ENCODE measurements at regions not wholly inside any gene's neighbourhood (a gene's known extent, or its start where the extent isn't known, plus 50 kb on each side); places are given as distances from the start of the nearest gene placed in this dataset.
"Not testable (repeated sequence)": the region's sequence is repeated elsewhere in the genome, so short reads cannot be mapped to it uniquely, and the experiment has no call there.

DNA sequence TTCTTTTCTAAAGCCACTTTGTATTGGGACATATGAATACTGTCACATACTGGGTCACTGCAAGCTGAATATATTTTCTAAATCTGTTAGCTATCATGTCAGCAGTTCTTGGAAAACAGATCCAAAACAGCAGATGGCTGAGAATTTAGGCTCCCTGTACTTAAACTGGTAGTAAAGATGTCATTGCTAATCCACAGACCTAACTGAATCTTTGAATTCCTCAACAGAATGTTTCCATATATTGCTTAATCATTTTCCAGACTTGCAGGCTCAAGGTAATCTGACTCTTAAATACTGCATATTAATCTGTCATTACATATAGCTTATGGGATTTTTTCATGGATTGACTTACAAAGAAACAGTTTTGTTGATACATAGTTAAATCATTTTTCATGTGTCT, 639.0 kb upstream of the KLHL1 start:
- no peak for TF ChIP-seq EZH2phosphoT487 (conservative IDR thresholded peaks at IDR 0.05; ENCODE audit: low read length)
- TF ChIP-seq, protein P1, sequence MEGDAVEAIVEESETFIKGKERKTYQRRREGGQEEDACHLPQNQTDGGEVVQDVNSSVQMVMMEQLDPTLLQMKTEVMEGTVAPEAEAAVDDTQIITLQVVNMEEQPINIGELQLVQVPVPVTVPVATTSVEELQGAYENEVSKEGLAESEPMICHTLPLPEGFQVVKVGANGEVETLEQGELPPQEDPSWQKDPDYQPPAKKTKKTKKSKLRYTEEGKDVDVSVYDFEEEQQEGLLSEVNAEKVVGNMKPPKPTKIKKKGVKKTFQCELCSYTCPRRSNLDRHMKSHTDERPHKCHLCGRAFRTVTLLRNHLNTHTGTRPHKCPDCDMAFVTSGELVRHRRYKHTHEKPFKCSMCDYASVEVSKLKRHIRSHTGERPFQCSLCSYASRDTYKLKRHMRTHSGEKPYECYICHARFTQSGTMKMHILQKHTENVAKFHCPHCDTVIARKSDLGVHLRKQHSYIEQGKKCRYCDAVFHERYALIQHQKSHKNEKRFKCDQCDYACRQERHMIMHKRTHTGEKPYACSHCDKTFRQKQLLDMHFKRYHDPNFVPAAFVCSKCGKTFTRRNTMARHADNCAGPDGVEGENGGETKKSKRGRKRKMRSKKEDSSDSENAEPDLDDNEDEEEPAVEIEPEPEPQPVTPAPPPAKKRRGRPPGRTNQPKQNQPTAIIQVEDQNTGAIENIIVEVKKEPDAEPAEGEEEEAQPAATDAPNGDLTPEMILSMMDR (IDR thresholded peaks at IDR 0.05; ENCODE audit: insufficient read depth, low read length, poor library complexity, severe bottlenecking): no peak
- no peaks in the 10 kb centered on the region for H3K36me3 ChIP-seq (ENCODE audit: low read length)
- H4K20me1 ChIP-seq (ENCODE audit: low read depth, low read length): no peaks in the 10 kb centered on the region

DNA sequence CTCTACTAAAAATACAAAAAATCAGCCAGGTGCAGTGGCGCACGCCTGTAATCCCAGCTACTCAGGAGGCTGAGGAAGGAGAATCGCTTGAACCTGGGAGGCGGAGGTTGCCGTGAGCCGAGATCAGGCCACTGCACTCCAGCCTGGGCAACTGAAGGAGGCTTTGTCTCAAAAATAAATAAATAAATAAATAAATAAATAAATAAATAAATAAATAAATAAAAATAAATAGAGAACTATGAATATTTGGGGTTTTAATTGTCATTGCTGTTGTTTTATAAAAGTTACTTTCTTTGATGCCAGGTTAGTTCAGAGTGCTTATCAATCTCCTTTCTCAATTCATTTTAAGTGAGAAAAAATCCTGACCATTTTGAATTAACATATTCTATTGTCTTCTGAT, 638.2 kb upstream of the KLHL1 start:
- H3K79me2 ChIP-seq (ENCODE audit: insufficient read depth, low read length); H4K20me1 ChIP-seq (ENCODE audit: low read depth, low read length); H3K36me3 ChIP-seq (ENCODE audit: low read length); H3K9ac ChIP-seq (ENCODE audit: low read length); H2AFZ ChIP-seq (ENCODE audit: low read depth, low read length, severe bottlenecking); H3K27me3 ChIP-seq (ENCODE audit: low read length); H3K4me2 ChIP-seq (ENCODE audit: low read depth, low read length, poor library complexity, severe bottlenecking); H3K27ac ChIP-seq (ENCODE audit: low read depth, low read length); H3K9me3 ChIP-seq (ENCODE audit: insufficient read depth, low read length); H3K9me2 ChIP-seq (replicated peaks; ENCODE audit: insufficient read depth, low read length); H3K4me3 ChIP-seq (ENCODE audit: insufficient read depth, low read length, poor library complexity, severe bottlenecking); H3F3A ChIP-seq (ENCODE audit: insufficient read depth): not testable (repeated sequence)

More for the DNA sequence above, 639.0 kb upstream of the KLHL1 start:
- Histone ChIP-seq H3K79me2 (ENCODE audit: insufficient read depth, low read length) (no peaks in the 10 kb centered on the region), H3K9me2 (replicated peaks; ENCODE audit: insufficient read depth, low read length) (no peaks in the 10 kb centered on the region), H2AFZ (ENCODE audit: low read depth, low read length, severe bottlenecking) (no peak overlapping the region), H3K9me3 (ENCODE audit: insufficient read depth, low read length) (no peaks in the 10 kb centered on the region), H3K4me2 (ENCODE audit: low read depth, low read length, poor library complexity, severe bottlenecking) (no peak overlapping the region), H3K4me3 (ENCODE audit: insufficient read depth, low read length, poor library complexity, severe bottlenecking) (no peak overlapping the region), H3F3A (ENCODE audit: insufficient read depth) (no peaks in the 10 kb centered on the region), H3K27ac (ENCODE audit: low read depth, low read length) (no peak overlapping the region), H3K27me3 (ENCODE audit: low read length) (no peaks in the 10 kb centered on the region), H3K9ac (ENCODE audit: low read length) (no peak overlapping the region)

DNA sequence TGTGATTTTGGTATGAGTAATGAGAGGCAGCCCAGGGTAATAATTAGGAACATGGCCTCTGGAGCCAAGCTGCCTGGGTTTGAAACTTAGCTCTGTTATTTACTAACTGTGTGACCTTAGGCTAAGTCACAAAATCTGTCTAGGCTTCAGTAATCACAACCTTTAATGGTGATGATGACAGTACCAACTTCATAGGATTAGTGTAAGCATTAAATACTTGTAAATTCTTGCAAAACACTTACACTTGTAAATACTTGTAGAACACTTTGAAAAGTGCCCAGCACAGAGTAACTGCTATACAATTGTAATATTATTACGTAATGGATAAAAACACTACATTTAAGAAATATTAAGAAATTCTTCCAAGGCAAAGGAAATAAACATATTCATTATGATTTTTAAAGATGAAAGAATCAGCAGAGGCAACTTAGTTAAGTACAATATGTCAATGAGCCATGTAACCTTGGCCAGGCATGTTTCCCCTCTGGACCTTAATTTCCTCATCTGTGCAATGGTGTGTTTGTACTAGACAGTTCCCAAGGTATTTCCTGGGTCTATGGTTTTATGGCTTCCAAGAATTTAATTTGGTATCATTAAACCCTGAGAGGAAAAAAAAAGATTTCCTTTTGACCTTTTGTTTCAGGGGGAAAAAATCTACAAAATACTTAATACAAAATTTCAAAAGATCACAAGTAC, 628.5 kb upstream of the KLHL1 start:
- Histone ChIP-seq H4K20me1 (ENCODE audit: low read depth, low read length) (no peaks in the 10 kb centered on the region), H3K9me2 (replicated peaks; ENCODE audit: insufficient read depth, low read length) (no peaks in the 10 kb centered on the region), H3K9me3 (ENCODE audit: insufficient read depth, low read length) (no peaks in the 10 kb centered on the region), H3F3A (ENCODE audit: insufficient read depth) (no peaks in the 10 kb centered on the region), H3K27me3 (ENCODE audit: low read length) (no peaks in the 10 kb centered on the region), H2AFZ (ENCODE audit: low read depth, low read length, severe bottlenecking) (no peak overlapping the region), H3K36me3 (ENCODE audit: low read length) (no peaks in the 10 kb centered on the region), H3K27ac (ENCODE audit: low read depth, low read length) (no peak overlapping the region), H3K4me2 (ENCODE audit: low read depth, low read length, poor library complexity, severe bottlenecking) (no peak overlapping the region), H3K9ac (ENCODE audit: low read length) (no peak overlapping the region), H3K4me3 (ENCODE audit: insufficient read depth, low read length, poor library complexity, severe bottlenecking) (no peak overlapping the region), H3K79me2 (ENCODE audit: insufficient read depth, low read length) (no peaks in the 10 kb centered on the region)
- no peak for TF ChIP-seq EZH2phosphoT487 (conservative IDR thresholded peaks at IDR 0.05; ENCODE audit: low read length)
- TF ChIP-seq, protein P1 (IDR thresholded peaks at IDR 0.05; ENCODE audit: insufficient read depth, low read length, poor library complexity, severe bottlenecking): no peak

DNA sequence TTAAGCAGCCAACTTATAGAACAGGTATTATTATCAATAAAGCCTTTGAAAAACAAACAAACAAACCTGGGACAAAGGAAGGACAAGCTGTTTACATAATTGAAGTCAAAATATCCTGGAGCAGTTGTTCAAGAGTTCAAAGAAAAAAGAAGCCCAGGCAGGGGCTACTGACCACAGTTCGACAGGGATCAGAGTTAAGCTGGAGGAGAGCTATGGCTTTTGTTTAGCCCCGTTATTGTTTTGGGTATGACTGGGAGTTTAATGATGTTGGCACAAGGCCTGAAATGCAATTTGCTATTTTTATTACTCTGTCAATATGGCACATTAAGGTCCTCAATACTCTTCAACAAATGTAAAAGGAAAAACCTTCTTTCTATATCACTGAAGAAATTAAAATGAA, 624.4 kb upstream of the KLHL1 start:
- H3K9ac ChIP-seq (ENCODE audit: low read length): no peak overlapping the region
- H4K20me1 ChIP-seq (ENCODE audit: low read depth, low read length): no peaks in the 10 kb centered on the region
- H3F3A ChIP-seq (ENCODE audit: insufficient read depth): no peaks in the 10 kb centered on the region
- no peak overlapping the region for H3K27ac ChIP-seq (ENCODE audit: low read depth, low read length)
- no peak overlapping the region for H2AFZ ChIP-seq (ENCODE audit: low read depth, low read length, severe bottlenecking)
- no peaks in the 10 kb centered on the region for H3K9me3 ChIP-seq (ENCODE audit: insufficient read depth, low read length)
- no peaks in the 10 kb centered on the region for H3K27me3 ChIP-seq (ENCODE audit: low read length)
- no peaks in the 10 kb centered on the region for H3K36me3 ChIP-seq (ENCODE audit: low read length)
- TF ChIP-seq, protein P1 (IDR thresholded peaks at IDR 0.05; ENCODE audit: insufficient read depth, low read length, poor library complexity, severe bottlenecking): no peak
- TF ChIP-seq EZH2phosphoT487 (conservative IDR thresholded peaks at IDR 0.05; ENCODE audit: low read length): no peak
- H3K4me2 ChIP-seq (ENCODE audit: low read depth, low read length, poor library complexity, severe bottlenecking): no peak overlapping the region
- no peaks in the 10 kb centered on the region for H3K79me2 ChIP-seq (ENCODE audit: insufficient read depth, low read length)
- H3K9me2 ChIP-seq (replicated peaks; ENCODE audit: insufficient read depth, low read length): no peaks in the 10 kb centered on the region
- H3K4me3 ChIP-seq (ENCODE audit: insufficient read depth, low read length, poor library complexity, severe bottlenecking): no peak overlapping the region
